ENCODE measurements at regions not wholly inside any gene's neighbourhood (a gene's known extent, or its start where the extent isn't known, plus 50 kb on each side); places are given as distances from the start of the nearest gene placed in this dataset.

- no peak overlapping the region for H3K4me2 ChIP-seq (ENCODE audit: control insufficient read depth, extremely low read depth, insufficient read depth, low read depth, low read length)
- H3K9ac ChIP-seq (ENCODE audit: control insufficient read depth, extremely low read depth, insufficient read depth, low read length) = no peak overlapping the region
- H3K79me2 ChIP-seq (ENCODE audit: control insufficient read depth, insufficient read depth, low read length) = no peaks in the 10 kb centered on the region
- TF ChIP-seq CTCF (optimal IDR thresholded peaks at IDR 0.05 in 1 of 3, IDR thresholded peaks at IDR 0.05 in 1 of 3, conservative IDR thresholded peaks at IDR 0.05 in 1 of 3; ENCODE audit: extremely low read depth in 1 of 3, insufficient read depth in 2 of 3, low read length in 3 of 3) = no peak
- TF ChIP-seq EZH2 (IDR thresholded peaks at IDR 0.05; ENCODE audit: low read length) = no peak
- no peak overlapping the region for H2AFZ ChIP-seq (ENCODE audit: control insufficient read depth, low read length)
- no peak overlapping the region for H3K27ac ChIP-seq (ENCODE audit: control insufficient read depth, insufficient read depth, low read length)
- no peaks in the 10 kb centered on the region for H3K36me3 ChIP-seq (ENCODE audit: control insufficient read depth in 2 of 2, extremely low read depth in 1 of 2, insufficient read depth in 2 of 2, low read length in 2 of 2)
- H3K9me1 ChIP-seq (ENCODE audit: control insufficient read depth, extremely low read depth, insufficient read depth, low read length) = no peaks in the 10 kb centered on the region
- no peaks in the 10 kb centered on the region for H3K27me3 ChIP-seq (ENCODE audit: control insufficient read depth, extremely low read depth, insufficient read depth, low read length)
- dilution Hi-C loops (cut with MboI; ENCODE audit: extremely low pct_ligation_motif_present, low sequenced_read_pairs) = no loop called here
- H4K20me1 ChIP-seq (ENCODE audit: control insufficient read depth, extremely low read depth, insufficient read depth, low read length) = no peaks in the 10 kb centered on the region
- no peak overlapping the region for H3K4me3 ChIP-seq (ENCODE audit: control insufficient read depth in 2 of 3, extremely low read depth in 1 of 3, insufficient read depth in 2 of 3, low read depth in 1 of 3, low read length in 3 of 3)
- no peaks in the 10 kb centered on the region for H3K4me1 ChIP-seq (ENCODE audit: control insufficient read depth, extremely low read depth, insufficient read depth, low read length)
- no peak for DNase-seq (ENCODE audit: low read depth, low spot score)
- no peaks in the 10 kb centered on the region for H3K9me3 ChIP-seq (ENCODE audit: control insufficient read depth, low read depth, low read length)
- no peak for FAIRE-seq
Observed at GRCh38 chr21:27122686-27123085, 155.8 kb upstream of the ADAMTS5 start.

- no peaks in the 10 kb centered on the region for H3K79me2 ChIP-seq (ENCODE audit: control insufficient read depth, insufficient read depth, low read length)
- H2AFZ ChIP-seq (ENCODE audit: control insufficient read depth, low read length) = no peak overlapping the region
- H3K9me3 ChIP-seq (ENCODE audit: control insufficient read depth, low read depth, low read length) = no peaks in the 10 kb centered on the region
- DNase-seq (ENCODE audit: low read depth, low spot score) = no peak
- no peak overlapping the region for H3K9ac ChIP-seq (ENCODE audit: control insufficient read depth, extremely low read depth, insufficient read depth, low read length)
- H4K20me1 ChIP-seq (ENCODE audit: control insufficient read depth, extremely low read depth, insufficient read depth, low read length) = no peaks in the 10 kb centered on the region
- peaks cover 12% of the 10 kb centered on the region for H3K4me1 ChIP-seq (ENCODE audit: control insufficient read depth, extremely low read depth, insufficient read depth, low read length)
- dilution Hi-C loops (cut with MboI; ENCODE audit: extremely low pct_ligation_motif_present, low sequenced_read_pairs) = no loop called here
- no peak overlapping the region for H3K4me2 ChIP-seq (ENCODE audit: control insufficient read depth, extremely low read depth, insufficient read depth, low read depth, low read length)
- no peak overlapping the region for H3K4me3 ChIP-seq (ENCODE audit: control insufficient read depth in 2 of 3, extremely low read depth in 1 of 3, insufficient read depth in 2 of 3, low read depth in 1 of 3, low read length in 3 of 3)
- FAIRE-seq = no peak
- no peak overlapping the region for H3K27ac ChIP-seq (ENCODE audit: control insufficient read depth, insufficient read depth, low read length)
- no peaks in the 10 kb centered on the region for H3K36me3 ChIP-seq (ENCODE audit: control insufficient read depth in 2 of 2, extremely low read depth in 1 of 2, insufficient read depth in 2 of 2, low read length in 2 of 2)
- H3K27me3 ChIP-seq (ENCODE audit: control insufficient read depth, extremely low read depth, insufficient read depth, low read length) = no peaks in the 10 kb centered on the region
- no peaks in the 10 kb centered on the region for H3K9me1 ChIP-seq (ENCODE audit: control insufficient read depth, extremely low read depth, insufficient read depth, low read length)
- TF ChIP-seq CTCF (optimal IDR thresholded peaks at IDR 0.05 in 1 of 3, IDR thresholded peaks at IDR 0.05 in 1 of 3, conservative IDR thresholded peaks at IDR 0.05 in 1 of 3; ENCODE audit: extremely low read depth in 1 of 3, insufficient read depth in 2 of 3, low read length in 3 of 3) (no peak), EZH2 (IDR thresholded peaks at IDR 0.05; ENCODE audit: low read length) (no peak)
Observed at GRCh38 chr21:27114111-27114510, 147.2 kb upstream of the ADAMTS5 start.
